Body of pancreas (tissue), 4 donors: ENCODE measurements at regions not wholly inside any gene's neighbourhood (a gene's known extent, or its start where the extent isn't known, plus 50 kb on each side); places are given as distances from the start of the nearest gene placed in this dataset.

Experiments used
- ATAC-seq: fragments of 150-250 bp; one replicate; pipeline ENCODE4 v1.9.1; 2016
- DNase-seq, 4 donors: peaks; one replicate each; pipeline ENCODE4 v3.0.0-alpha.2; 2019
- H3K27ac ChIP-seq, 4 donors: fragments of 200-600 bp; sonication (generic); 1 replicate in 3 of 4; 2 replicates in 1 of 4; pipeline versions ENCODE4 v1.5.1 to v1.6.1; 2016 to 2019; ENCODE audit warnings: mild to moderate bottlenecking in 1 of 4, mixed read lengths in 1 of 4, moderate library complexity in 1 of 4
- H3K27me3 ChIP-seq, 2 donors: fragments of 200-600 bp; sonication (generic); one replicate each; pipeline ENCODE4 v1.6.0; 2016; ENCODE audit warnings: mild to moderate bottlenecking in 1 of 2
- H3K36me3 ChIP-seq, 2 donors: fragments of 200-600 bp; sonication (generic); replicated peaks in 1 of 2; 2 replicates each; pipeline ENCODE4 v1.5.1; 2016; ENCODE audit warnings: low read depth in 2 of 2; ENCODE audit not compliant: insufficient read depth in 1 of 2
- H3K4me1 ChIP-seq: fragments of 200-600 bp; sonication (generic); one replicate; pipeline ENCODE4 v1.6.0; 2016
- H3K4me3 ChIP-seq, 2 donors: fragments of 200-600 bp; sonication (generic); 1 replicate in 1 of 2; 2 replicates in 1 of 2; pipeline ENCODE4 v1.5.1; 2016 to 2019
- H3K9me3 ChIP-seq, 3 donors: fragments of 200-600 bp; sonication (generic); 1 replicate in 2 of 3; 2 replicates in 1 of 3; pipeline ENCODE4 v1.5.1; 2016
- CTCF ChIP-seq, 7 experiments: fragments of 450-650 bp in 4 of 7; fragments of 200-600 bp in 3 of 7; sonication (generic) in 3 of 7; IDR thresholded peaks; one replicate each; pipeline ENCODE4 v1.5.1; 2016 to 2019; ENCODE audit warnings: antibody characterized with exemption in 7 of 7
- POLR2A ChIP-seq, 3 donors: fragments of 450-650 bp; IDR thresholded peaks; one replicate each; pipeline ENCODE4 v1.6.1; 2016; ENCODE audit warnings: antibody characterized with exemption in 3 of 3, mild to moderate bottlenecking in 2 of 3
- WGBS, 2 donors: methylation state at CpG; one replicate each; pipeline ENCODE4 v1.1.5; 2017; 5-methylcytosine and 5-hydroxymethylcytosine counted together
- intact Hi-C: fragments of 100-400 bp; cut with DNase I; formaldehyde crosslinking; loops from one replicate; pipeline ENCODE4 v1.15.1; 2023

- Histone ChIP-seq H3K27me3 (no peaks in the 10 kb centered on the region), H3K36me3 (no peaks in the 10 kb centered on the region), H3K9me3 (no peaks in the 10 kb centered on the region), H3K4me3 (no peak overlapping the region), H3K4me1 (no peaks in the 10 kb centered on the region), H3K27ac (no peak overlapping the region)
- intact Hi-C loops: no loop called here
- DNase-seq (no peak), ATAC-seq (no peak)
- TF ChIP-seq CTCF (IDR thresholded peaks at IDR 0.05): no peak
- no peak for TF ChIP-seq POLR2A (IDR thresholded peaks at IDR 0.05)
Measured at GRCh38 chr12:39005671-39006070, 100.3 kb upstream of the CPNE8 start.

DNA sequence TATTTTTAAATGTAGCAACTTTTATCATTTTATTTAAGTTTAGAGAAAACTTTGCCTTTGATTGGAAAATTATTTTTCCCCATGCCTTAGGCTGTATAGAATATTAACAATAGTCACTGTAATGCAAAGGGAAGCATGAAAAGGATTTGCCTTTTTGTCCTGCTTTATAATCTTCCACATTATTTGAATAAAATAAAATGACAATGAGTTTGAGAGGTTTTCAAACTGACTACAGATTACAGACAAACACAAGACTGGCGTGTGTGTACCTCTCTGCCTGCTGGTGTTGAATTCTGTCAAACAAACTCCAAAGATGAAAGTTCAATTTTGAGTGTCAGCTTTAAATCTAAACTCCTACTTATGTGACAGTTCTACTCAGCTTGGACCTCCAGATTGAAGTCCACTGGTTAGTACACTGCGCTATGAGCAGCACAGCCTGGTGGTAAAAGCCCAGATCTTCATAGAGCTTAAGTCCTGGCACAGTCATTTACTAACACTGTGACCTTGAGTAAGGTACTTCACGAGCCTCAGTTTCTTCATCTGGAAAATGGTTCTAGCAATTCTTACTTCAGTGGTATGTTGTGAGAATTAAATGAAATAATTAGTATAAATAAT lies 98.3 kb upstream of the CPNE8 start:
- Histone ChIP-seq H3K4me1 (no peaks in the 10 kb centered on the region), H3K36me3 (no peaks in the 10 kb centered on the region), H3K4me3 (no peak overlapping the region), H3K27ac (no peak overlapping the region), H3K9me3 (no peaks in the 10 kb centered on the region), H3K27me3 (no peaks in the 10 kb centered on the region)
- ATAC-seq (no peak), DNase-seq (no peak)
- TF ChIP-seq POLR2A (IDR thresholded peaks at IDR 0.05) (no peak), CTCF (IDR thresholded peaks at IDR 0.05) (no peak)
- intact Hi-C loops: no loop called here
- WGBS, 2 donors: 51 to 55% methylated on average over 3 of the region's 3 CpGs

DNA sequence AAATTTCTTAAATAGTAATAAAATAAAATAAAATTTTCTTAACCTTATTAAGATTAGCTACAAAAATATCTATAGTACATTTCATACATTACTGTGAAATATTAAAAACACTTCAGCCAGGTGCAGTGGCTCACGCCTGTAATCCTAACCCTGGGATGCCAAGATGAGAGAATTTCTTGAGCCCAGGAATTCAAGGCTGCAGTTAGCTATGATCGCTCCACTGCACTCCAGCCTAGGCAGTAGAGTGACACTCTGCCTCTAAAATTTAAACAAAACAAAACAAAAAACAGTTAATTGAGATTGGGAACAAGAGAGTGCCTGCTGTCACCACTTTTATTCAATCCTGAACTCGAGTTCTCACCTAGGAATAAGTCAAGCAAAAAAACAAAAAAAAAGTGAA lies 95.0 kb upstream of the CPNE8 start:
- ATAC-seq: no peak
- intact Hi-C loops: no loop called here
- 55 to 59% methylated on average over 3 of the region's 3 CpGs for WGBS, 2 donors

GRCh38 chr12:38998887-38999482 lies 93.6 kb upstream of the CPNE8 start:
- ATAC-seq (no peak), DNase-seq (no peak)
- WGBS, 2 donors: 47 to 59% methylated on average over 2 of the region's 2 CpGs
- no peaks in the 10 kb centered on the region for H3K36me3 ChIP-seq
- intact Hi-C loops: no loop called here
- no peaks in the 10 kb centered on the region for H3K4me1 ChIP-seq
- TF ChIP-seq POLR2A (IDR thresholded peaks at IDR 0.05): no peak
- no peak for TF ChIP-seq CTCF (IDR thresholded peaks at IDR 0.05)
- no peak overlapping the region for H3K4me3 ChIP-seq
- no peaks in the 10 kb centered on the region for H3K9me3 ChIP-seq
- H3K27ac ChIP-seq: no peak overlapping the region
- no peaks in the 10 kb centered on the region for H3K27me3 ChIP-seq

More for the DNA sequence above, 95.0 kb upstream of the CPNE8 start:
- H3K27ac ChIP-seq: no peak overlapping the region
- no peak for DNase-seq
- H3K27me3 ChIP-seq: no peaks in the 10 kb centered on the region
- H3K4me1 ChIP-seq: no peaks in the 10 kb centered on the region
- TF ChIP-seq POLR2A (IDR thresholded peaks at IDR 0.05) (no peak), CTCF (IDR thresholded peaks at IDR 0.05) (no peak)
- H3K9me3 ChIP-seq: no peaks in the 10 kb centered on the region
- no peaks in the 10 kb centered on the region for H3K36me3 ChIP-seq
- no peak overlapping the region for H3K4me3 ChIP-seq

DNA sequence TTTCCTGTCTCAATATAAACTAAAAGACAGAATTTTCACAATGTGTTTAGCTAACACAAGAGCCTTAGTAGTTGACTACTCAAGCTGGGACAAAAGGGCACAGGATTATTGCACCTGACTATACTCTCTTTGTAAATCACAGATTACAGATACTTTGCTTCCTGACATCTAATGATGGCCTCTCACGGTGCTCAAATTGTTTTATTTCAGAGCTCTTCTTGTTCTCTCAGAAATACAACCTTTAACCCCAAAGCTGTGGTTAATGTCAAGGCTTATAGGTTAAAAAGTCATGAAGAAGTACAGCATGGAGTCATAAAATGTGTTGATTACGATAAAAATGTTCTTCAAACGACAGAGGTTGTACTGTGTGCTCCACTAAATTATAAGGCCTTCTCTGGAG lies 89.9 kb upstream of the CPNE8 start:
- Histone ChIP-seq H3K9me3 (peaks cover 0 to 5% (median 0%) of the 10 kb centered on the region in 3 donors), H3K27ac (no peak overlapping the region), H3K36me3 (no peaks in the 10 kb centered on the region), H3K27me3 (no peaks in the 10 kb centered on the region), H3K4me3 (no peak overlapping the region), H3K4me1 (no peaks in the 10 kb centered on the region)
- DNase-seq: no peak
- intact Hi-C loops: no loop called here
- 57 to 59% methylated on average over 3 of the region's 3 CpGs for WGBS, 2 donors
- TF ChIP-seq POLR2A (IDR thresholded peaks at IDR 0.05): no peak
- TF ChIP-seq CTCF (IDR thresholded peaks at IDR 0.05): no peak
- ATAC-seq: no peak
